ENCODE measurements at regions not wholly inside any gene's neighbourhood (a gene's known extent, or its start where the extent isn't known, plus 50 kb on each side); places are given as distances from the start of the nearest gene placed in this dataset.
"Not testable (repeated sequence)": the region's sequence is repeated elsewhere in the genome, so short reads cannot be mapped to it uniquely, and the experiment has no call there.

GRCh38 chr6:60566387-60566786, 1719.6 kb downstream of the KHDRBS2 start:
- not testable (repeated sequence) for TF ChIP-seq CTCF, POLR2A (IDR thresholded peaks at IDR 0.05)
